ENCODE measurements at regions not wholly inside any gene's neighbourhood (a gene's known extent, or its start where the extent isn't known, plus 50 kb on each side); places are given as distances from the start of the nearest gene placed in this dataset.

- TF ChIP-seq, protein P1, sequence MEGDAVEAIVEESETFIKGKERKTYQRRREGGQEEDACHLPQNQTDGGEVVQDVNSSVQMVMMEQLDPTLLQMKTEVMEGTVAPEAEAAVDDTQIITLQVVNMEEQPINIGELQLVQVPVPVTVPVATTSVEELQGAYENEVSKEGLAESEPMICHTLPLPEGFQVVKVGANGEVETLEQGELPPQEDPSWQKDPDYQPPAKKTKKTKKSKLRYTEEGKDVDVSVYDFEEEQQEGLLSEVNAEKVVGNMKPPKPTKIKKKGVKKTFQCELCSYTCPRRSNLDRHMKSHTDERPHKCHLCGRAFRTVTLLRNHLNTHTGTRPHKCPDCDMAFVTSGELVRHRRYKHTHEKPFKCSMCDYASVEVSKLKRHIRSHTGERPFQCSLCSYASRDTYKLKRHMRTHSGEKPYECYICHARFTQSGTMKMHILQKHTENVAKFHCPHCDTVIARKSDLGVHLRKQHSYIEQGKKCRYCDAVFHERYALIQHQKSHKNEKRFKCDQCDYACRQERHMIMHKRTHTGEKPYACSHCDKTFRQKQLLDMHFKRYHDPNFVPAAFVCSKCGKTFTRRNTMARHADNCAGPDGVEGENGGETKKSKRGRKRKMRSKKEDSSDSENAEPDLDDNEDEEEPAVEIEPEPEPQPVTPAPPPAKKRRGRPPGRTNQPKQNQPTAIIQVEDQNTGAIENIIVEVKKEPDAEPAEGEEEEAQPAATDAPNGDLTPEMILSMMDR (optimal IDR thresholded peaks at IDR 0.05 in 1 of 3, IDR thresholded peaks at IDR 0.05 in 1 of 3, conservative IDR thresholded peaks at IDR 0.05 in 1 of 3; ENCODE audit: extremely low read depth in 1 of 3, insufficient read depth in 2 of 3, low read length in 3 of 3), result no peak
- no peak for TF ChIP-seq EZH2 (IDR thresholded peaks at IDR 0.05; ENCODE audit: low read length)
Observed at GRCh38 chr13:70527599-70527998, 419.3 kb upstream of the KLHL1 start.
